ENCODE measurements at regions not wholly inside any gene's neighbourhood (a gene's known extent, or its start where the extent isn't known, plus 50 kb on each side); places are given as distances from the start of the nearest gene placed in this dataset.

- TF ChIP-seq CTCF (IDR thresholded peaks at IDR 0.05) (no peak), POLR2A (IDR thresholded peaks at IDR 0.05; ENCODE audit: low read depth) (no peak), POLR2AphosphoS5 (IDR thresholded peaks at IDR 0.05) (no peak)
These were observed 149.9 kb upstream of the TCF4 start for GRCh38 chr18:55737781-55738468.
